ENCODE measurements at regions not wholly inside any gene's neighbourhood (a gene's known extent, or its start where the extent isn't known, plus 50 kb on each side); places are given as distances from the start of the nearest gene placed in this dataset.

DNA sequence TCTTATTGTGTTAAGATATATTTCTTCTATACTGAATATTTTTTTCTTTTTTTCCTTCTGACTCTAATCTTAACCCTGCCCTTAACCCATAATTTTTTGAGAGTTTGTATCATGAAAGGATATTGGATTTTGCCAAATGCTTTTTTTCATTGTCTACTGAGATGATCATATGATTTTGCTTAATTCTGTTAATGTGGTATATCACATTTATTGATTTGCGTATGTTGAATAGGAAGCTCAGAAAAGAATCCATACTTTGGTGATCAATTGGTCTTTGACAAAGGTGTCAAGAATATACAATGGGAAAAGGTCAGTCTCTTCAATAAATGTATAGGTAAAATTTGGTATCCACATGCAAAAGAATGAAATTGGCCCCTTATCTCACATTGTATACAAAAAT is 588.8 kb upstream of the ADGRB3 start:
- H3K4me3 Mint-ChIP-seq = no peak overlapping the region
- H3K9me3 ChIP-seq (ENCODE audit: control insufficient read depth, insufficient read depth, low read length) = no peaks in the 10 kb centered on the region
- no peak for TF ChIP-seq CTCF (IDR thresholded peaks at IDR 0.05)
- WGBS (ENCODE audit: insufficient coverage) = 71% methylated on average over 1 of the region's 1 CpG
- no peak for ATAC-seq
- no peak for DNase-seq
- H3K27me3 ChIP-seq (ENCODE audit: control insufficient read depth, insufficient read depth, low read length) = no peaks in the 10 kb centered on the region
- no peaks in the 10 kb centered on the region for H3K4me1 ChIP-seq (ENCODE audit: control insufficient read depth, insufficient read depth, low read length)
- no peak overlapping the region for H3K27ac Mint-ChIP-seq
- intact Hi-C loops (cut with micrococcal nuclease) = no loop called here
- no peaks in the 10 kb centered on the region for H3K4me1 Mint-ChIP-seq
- no peaks in the 10 kb centered on the region for H3K27me3 Mint-ChIP-seq (ENCODE audit: low read depth in 2 of 2)
- H3K9me3 Mint-ChIP-seq = peaks cover 11 to 18% of the 10 kb centered on the region in 2 donors
- no peaks in the 10 kb centered on the region for H3K36me3 ChIP-seq (ENCODE audit: control insufficient read depth, insufficient read depth, low read length)
- H3K36me3 Mint-ChIP-seq = no peaks in the 10 kb centered on the region
- no peak overlapping the region for H3K4me3 ChIP-seq (ENCODE audit: low read length)
- H3K27ac ChIP-seq (ENCODE audit: low read length) = no peak overlapping the region

DNA sequence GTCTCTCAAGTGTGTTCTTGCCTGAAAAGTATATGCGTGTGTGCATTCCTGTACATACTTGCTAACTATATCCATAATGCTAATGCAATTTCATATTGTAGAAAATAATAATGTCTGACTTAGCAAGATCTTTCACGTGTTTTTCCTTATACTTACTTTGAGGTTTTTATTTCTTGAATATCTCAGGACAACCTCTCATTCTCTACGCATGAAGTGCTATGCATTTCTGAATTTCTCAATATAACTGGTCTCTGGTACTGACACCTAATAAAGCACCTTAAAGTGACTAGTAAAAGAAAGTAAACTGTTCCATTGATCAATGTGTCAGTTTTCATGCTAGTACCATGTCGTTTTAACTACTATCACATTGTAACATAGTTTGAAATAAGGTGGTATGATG is 589.9 kb upstream of the ADGRB3 start:
- H3K4me1 ChIP-seq (ENCODE audit: control insufficient read depth, insufficient read depth, low read length) = no peaks in the 10 kb centered on the region
- Mint-ChIP-seq H3K4me1 (no peaks in the 10 kb centered on the region), H3K36me3 (peaks cover 6% of the 10 kb centered on the region), H3K9me3 (peaks cover 16 to 22% of the 10 kb centered on the region in 2 donors), H3K27ac (no peak overlapping the region), H3K4me3 (no peak overlapping the region), H3K27me3 (ENCODE audit: low read depth in 2 of 2) (no peaks in the 10 kb centered on the region)
- H3K9me3 ChIP-seq (ENCODE audit: control insufficient read depth, insufficient read depth, low read length) = no peaks in the 10 kb centered on the region
- H3K4me3 ChIP-seq (ENCODE audit: low read length) = no peak overlapping the region
- intact Hi-C loops (cut with micrococcal nuclease) = no loop called here
- TF ChIP-seq CTCF (IDR thresholded peaks at IDR 0.05) = no peak
- no peak overlapping the region for H3K27ac ChIP-seq (ENCODE audit: low read length)
- DNase-seq = no peak
- no peak for ATAC-seq
- H3K36me3 ChIP-seq (ENCODE audit: control insufficient read depth, insufficient read depth, low read length) = no peaks in the 10 kb centered on the region
- H3K27me3 ChIP-seq (ENCODE audit: control insufficient read depth, insufficient read depth, low read length) = no peaks in the 10 kb centered on the region
- WGBS (ENCODE audit: insufficient coverage) = 84% methylated on average over 2 of the region's 4 CpGs

GRCh38 chr6:68044264-68044663 is 590.8 kb upstream of the ADGRB3 start:
- peaks cover 20 to 25% of the 10 kb centered on the region in 2 donors for H3K9me3 Mint-ChIP-seq

GRCh38 chr6:68043122-68043398 is 592.0 kb upstream of the ADGRB3 start:
- no peak for TF ChIP-seq CTCF (IDR thresholded peaks at IDR 0.05)
- intact Hi-C loops (cut with micrococcal nuclease) = no loop called here
- Histone ChIP-seq H3K9me3 (ENCODE audit: control insufficient read depth, insufficient read depth, low read length) (peaks cover 2% of the 10 kb centered on the region), H3K27me3 (ENCODE audit: control insufficient read depth, insufficient read depth, low read length) (no peaks in the 10 kb centered on the region), H3K4me3 (ENCODE audit: low read length) (no peak overlapping the region), H3K4me1 (ENCODE audit: control insufficient read depth, insufficient read depth, low read length) (no peaks in the 10 kb centered on the region), H3K27ac (ENCODE audit: low read length) (no peak overlapping the region), H3K36me3 (ENCODE audit: control insufficient read depth, insufficient read depth, low read length) (no peaks in the 10 kb centered on the region)
- H3K27ac Mint-ChIP-seq = no peak overlapping the region
- H3K27me3 Mint-ChIP-seq (ENCODE audit: low read depth in 2 of 2) = no peaks in the 10 kb centered on the region
- peaks cover 17 to 26% of the 10 kb centered on the region in 2 donors for H3K9me3 Mint-ChIP-seq
- ATAC-seq (no peak), DNase-seq (no peak)
- no peak overlapping the region for H3K4me3 Mint-ChIP-seq
- H3K36me3 Mint-ChIP-seq = peaks cover 16% of the 10 kb centered on the region
- H3K4me1 Mint-ChIP-seq = no peaks in the 10 kb centered on the region

More at GRCh38 chr6:68044264-68044663, 590.8 kb upstream of the ADGRB3 start:
- Mint-ChIP-seq H3K27me3 (ENCODE audit: low read depth in 2 of 2) (no peaks in the 10 kb centered on the region), H3K27ac (no peak overlapping the region), H3K4me1 (no peaks in the 10 kb centered on the region), H3K4me3 (no peak overlapping the region), H3K36me3 (peaks cover 15% of the 10 kb centered on the region)
- intact Hi-C loops (cut with micrococcal nuclease) = no loop called here
- Histone ChIP-seq H3K4me3 (ENCODE audit: low read length) (no peak overlapping the region), H3K9me3 (ENCODE audit: control insufficient read depth, insufficient read depth, low read length) (no peaks in the 10 kb centered on the region), H3K27me3 (ENCODE audit: control insufficient read depth, insufficient read depth, low read length) (no peaks in the 10 kb centered on the region), H3K36me3 (ENCODE audit: control insufficient read depth, insufficient read depth, low read length) (no peaks in the 10 kb centered on the region), H3K27ac (ENCODE audit: low read length) (no peak overlapping the region), H3K4me1 (ENCODE audit: control insufficient read depth, insufficient read depth, low read length) (no peaks in the 10 kb centered on the region)
- DNase-seq (no peak), ATAC-seq (no peak)
- TF ChIP-seq CTCF (IDR thresholded peaks at IDR 0.05) = no peak
